GM10266 (cell line): ENCODE measurements at regions not wholly inside any gene's neighbourhood (a gene's known extent, or its start where the extent isn't known, plus 50 kb on each side); places are given as distances from the start of the nearest gene placed in this dataset.

Experiments
- DNase-seq: peaks from one replicate; pipeline ENCODE4 v3.0.0; 2012; ENCODE audit errors: extremely low spot score
- TF ChIP-seq, protein P1 (sequence below): IDR thresholded peaks from 2 replicates; pipeline ENCODE4 v1.5.1; 2012; ENCODE audit warnings: mild to moderate bottlenecking, low read depth; ENCODE audit not compliant: control insufficient read depth, insufficient read depth; ENCODE audit errors: missing control alignments

GRCh38 chr6:12394170-12394569 is 104.0 kb downstream of the EDN1 start:
- TF ChIP-seq, protein P1, sequence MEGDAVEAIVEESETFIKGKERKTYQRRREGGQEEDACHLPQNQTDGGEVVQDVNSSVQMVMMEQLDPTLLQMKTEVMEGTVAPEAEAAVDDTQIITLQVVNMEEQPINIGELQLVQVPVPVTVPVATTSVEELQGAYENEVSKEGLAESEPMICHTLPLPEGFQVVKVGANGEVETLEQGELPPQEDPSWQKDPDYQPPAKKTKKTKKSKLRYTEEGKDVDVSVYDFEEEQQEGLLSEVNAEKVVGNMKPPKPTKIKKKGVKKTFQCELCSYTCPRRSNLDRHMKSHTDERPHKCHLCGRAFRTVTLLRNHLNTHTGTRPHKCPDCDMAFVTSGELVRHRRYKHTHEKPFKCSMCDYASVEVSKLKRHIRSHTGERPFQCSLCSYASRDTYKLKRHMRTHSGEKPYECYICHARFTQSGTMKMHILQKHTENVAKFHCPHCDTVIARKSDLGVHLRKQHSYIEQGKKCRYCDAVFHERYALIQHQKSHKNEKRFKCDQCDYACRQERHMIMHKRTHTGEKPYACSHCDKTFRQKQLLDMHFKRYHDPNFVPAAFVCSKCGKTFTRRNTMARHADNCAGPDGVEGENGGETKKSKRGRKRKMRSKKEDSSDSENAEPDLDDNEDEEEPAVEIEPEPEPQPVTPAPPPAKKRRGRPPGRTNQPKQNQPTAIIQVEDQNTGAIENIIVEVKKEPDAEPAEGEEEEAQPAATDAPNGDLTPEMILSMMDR = no peak
- no peak for DNase-seq

DNA sequence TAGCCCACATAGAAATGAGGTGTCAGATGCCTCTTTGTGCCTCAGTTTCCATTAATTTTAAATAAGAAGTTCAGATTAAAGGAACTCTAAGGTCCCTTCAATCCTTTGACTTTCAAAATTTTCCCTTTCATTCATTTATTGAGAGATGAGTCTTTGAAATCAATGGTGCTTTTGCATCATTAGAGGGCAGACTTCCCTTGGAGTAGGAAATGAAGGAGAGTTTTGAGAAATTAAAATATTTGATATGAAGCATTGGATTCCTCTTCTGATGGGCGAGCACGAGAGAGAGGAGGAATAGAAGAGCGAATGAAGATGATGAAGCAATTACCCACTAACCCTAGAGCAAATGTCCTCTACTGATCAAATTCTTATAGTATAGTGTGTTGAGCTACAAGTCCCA is 105.7 kb downstream of the EDN1 start:
- TF ChIP-seq, protein P1 = no peak
- no peak for DNase-seq

DNA sequence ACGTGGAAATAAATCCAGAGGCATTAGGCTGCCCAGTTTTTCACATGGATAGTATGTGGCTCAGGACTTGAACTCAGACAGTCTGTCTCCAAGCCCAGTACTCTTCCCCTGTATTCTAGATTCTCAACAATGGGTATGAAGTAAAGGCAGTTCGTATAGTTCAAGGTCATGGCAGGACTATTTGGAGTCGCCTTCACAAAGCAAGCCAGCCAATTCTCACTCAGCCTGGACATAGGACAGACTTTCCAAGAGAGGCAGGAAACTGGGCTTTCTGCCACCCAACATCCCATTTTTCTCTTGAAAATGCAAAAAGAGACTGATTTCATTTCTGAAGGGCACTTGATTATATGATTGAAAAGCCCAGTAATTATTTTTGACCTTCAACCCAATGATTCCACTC is 111.0 kb downstream of the EDN1 start:
- DNase-seq = no peak
- TF ChIP-seq, protein P1 = no peak

GRCh38 chr6:12403201-12403826 is 113.2 kb downstream of the EDN1 start:
- TF ChIP-seq, protein P1 = no peak
- DNase-seq = no peak

GRCh38 chr6:12403947-12404647 is 113.9 kb downstream of the EDN1 start:
- TF ChIP-seq, protein P1 = no peak
- no peak for DNase-seq

DNA sequence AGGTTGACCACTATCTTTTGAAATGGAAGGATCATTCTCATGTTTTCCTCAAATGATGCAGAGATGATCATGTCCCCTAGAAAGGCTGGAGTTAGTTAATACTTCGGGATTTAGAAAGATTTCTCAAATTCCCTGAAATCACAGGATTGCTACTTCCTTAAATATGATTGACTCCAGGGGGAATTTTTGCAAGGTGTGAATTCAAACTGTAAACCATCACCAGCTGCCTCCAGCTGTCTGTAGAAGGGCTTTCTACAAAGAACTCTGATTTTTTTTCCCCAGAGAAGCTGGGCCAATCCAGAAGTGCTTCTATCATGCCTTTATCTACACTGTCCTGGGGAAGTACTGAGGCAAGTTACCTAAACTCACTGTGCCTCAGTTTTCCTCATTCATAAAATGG is 114.5 kb downstream of the EDN1 start:
- TF ChIP-seq, protein P1 = no peak
- DNase-seq = no peak

DNA sequence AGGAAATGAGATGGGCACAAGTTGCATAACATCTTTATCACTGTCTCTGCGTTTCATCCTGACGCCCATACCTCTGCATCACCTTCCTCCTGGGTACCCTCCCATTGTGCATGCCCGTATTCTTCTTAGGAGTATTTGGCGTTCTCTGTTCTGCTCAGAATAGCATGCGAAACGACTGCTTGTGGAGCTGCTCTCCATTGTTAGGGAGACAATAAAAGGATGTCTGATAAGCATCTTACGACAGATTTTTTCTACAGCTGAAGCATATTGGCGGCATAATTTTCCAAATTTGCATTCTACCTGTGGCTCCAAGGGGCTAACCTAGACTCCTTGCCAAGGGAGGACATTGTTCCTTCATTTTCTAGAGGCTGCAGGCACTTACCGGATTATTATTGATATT is 118.6 kb downstream of the EDN1 start:
- DNase-seq = no peak
- TF ChIP-seq, protein P1 = no peak
